Epithelial cell of esophagus (primary cell): ENCODE measurements at regions not wholly inside any gene's neighbourhood (a gene's known extent, or its start where the extent isn't known, plus 50 kb on each side); places are given as distances from the start of the nearest gene placed in this dataset.
A peak's percentile ranks its signal among the peaks of the same experiment; 100 is the strongest.

ENCODE experiments used
- DNase-seq: peaks from one replicate; pipeline ENCODE4 v3.0.0; 2010; ENCODE audit warnings: low read depth
- H3K4me3 ChIP-seq: 2 replicates; pipeline ENCODE4 v1.5.1; 2011; ENCODE audit warnings: mild to moderate bottlenecking, low read length, control low read depth
- TF ChIP-seq, protein P1 (sequence below): IDR thresholded peaks from 2 replicates; pipeline ENCODE4 v1.5.1; 2011; ENCODE audit warnings: low read depth, mild to moderate bottlenecking, low read length, control low read depth, inconsistent platforms; ENCODE audit not compliant: insufficient read depth; ENCODE audit errors: missing control alignments

GRCh38 chr17:78305801-78306200 is 54.1 kb downstream of the SOCS3 start:
- no peak overlapping the region for H3K4me3 ChIP-seq
- no peak for DNase-seq
- TF ChIP-seq, protein P1, sequence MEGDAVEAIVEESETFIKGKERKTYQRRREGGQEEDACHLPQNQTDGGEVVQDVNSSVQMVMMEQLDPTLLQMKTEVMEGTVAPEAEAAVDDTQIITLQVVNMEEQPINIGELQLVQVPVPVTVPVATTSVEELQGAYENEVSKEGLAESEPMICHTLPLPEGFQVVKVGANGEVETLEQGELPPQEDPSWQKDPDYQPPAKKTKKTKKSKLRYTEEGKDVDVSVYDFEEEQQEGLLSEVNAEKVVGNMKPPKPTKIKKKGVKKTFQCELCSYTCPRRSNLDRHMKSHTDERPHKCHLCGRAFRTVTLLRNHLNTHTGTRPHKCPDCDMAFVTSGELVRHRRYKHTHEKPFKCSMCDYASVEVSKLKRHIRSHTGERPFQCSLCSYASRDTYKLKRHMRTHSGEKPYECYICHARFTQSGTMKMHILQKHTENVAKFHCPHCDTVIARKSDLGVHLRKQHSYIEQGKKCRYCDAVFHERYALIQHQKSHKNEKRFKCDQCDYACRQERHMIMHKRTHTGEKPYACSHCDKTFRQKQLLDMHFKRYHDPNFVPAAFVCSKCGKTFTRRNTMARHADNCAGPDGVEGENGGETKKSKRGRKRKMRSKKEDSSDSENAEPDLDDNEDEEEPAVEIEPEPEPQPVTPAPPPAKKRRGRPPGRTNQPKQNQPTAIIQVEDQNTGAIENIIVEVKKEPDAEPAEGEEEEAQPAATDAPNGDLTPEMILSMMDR, result no peak

GRCh38 chr17:78304549-78305037 is 55.3 kb downstream of the SOCS3 start:
- H3K4me3 ChIP-seq, result no peak overlapping the region
- TF ChIP-seq, protein P1, result no peak
- no peak for DNase-seq

- H3K4me3 ChIP-seq, result no peak overlapping the region
- no peak for DNase-seq
- TF ChIP-seq, protein P1, result no peak
These were observed 57.4 kb downstream of the SOCS3 start for GRCh38 chr17:78302478-78302877.

GRCh38 chr17:78301821-78302213 is 58.1 kb downstream of the SOCS3 start:
- no peak overlapping the region for H3K4me3 ChIP-seq
- TF ChIP-seq, protein P1, result no peak
- DNase-seq, result no peak

- no peak overlapping the region for H3K4me3 ChIP-seq
- DNase-seq, result peak; percentile 86
- TF ChIP-seq, protein P1, result no peak
These were observed 58.7 kb downstream of the SOCS3 start for GRCh38 chr17:78300962-78301820.

- TF ChIP-seq, protein P1, result no peak
- no peak overlapping the region for H3K4me3 ChIP-seq
- DNase-seq, result no peak
These were observed 60.8 kb downstream of the SOCS3 start for GRCh38 chr17:78299049-78299448.

DNA sequence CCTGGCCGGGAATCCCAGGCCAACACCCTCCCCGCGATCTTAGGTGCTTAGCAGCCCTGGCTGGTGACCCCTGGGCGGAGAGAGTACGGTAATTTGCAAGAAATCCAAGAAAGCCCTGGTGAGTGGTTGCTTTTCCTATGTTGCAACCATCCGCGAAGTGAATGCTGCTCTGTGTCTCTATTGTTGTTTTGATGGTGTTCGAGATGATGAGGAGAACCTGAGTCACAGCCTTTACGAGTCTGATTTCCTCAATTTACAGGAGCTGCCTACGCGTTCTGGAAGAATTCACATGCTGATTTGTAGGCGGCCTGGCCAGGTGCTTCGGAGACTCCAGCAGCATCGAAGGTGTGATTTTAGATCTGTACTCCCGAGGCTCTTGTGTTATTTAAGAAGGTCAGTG is 63.3 kb downstream of the TMEM235 start:
- TF ChIP-seq, protein P1, result no peak
- DNase-seq, result peak; percentile 96
- H3K4me3 ChIP-seq, result no peak overlapping the region
